WTC11 (cell line): ENCODE measurements at regions not wholly inside any gene's neighbourhood (a gene's known extent, or its start where the extent isn't known, plus 50 kb on each side); places are given as distances from the start of the nearest gene placed in this dataset.

Experiments used
- ESRRA ChIP-seq: sonication (generic); formaldehyde crosslinking; IDR thresholded peaks from 2 replicates; pipeline ENCODE4 v1.8.1; 2022; ENCODE audit warnings: mild to moderate bottlenecking, missing genetic modification reagents, borderline replicate concordance
- KAT7 ChIP-seq: sonication (generic); formaldehyde crosslinking; IDR thresholded peaks from 2 replicates; pipeline ENCODE4 v1.8.1; 2023; ENCODE audit warnings: missing genetic modification reagents, mild to moderate bottlenecking, borderline replicate concordance
- MXD4 ChIP-seq: fragments of 250-450 bp; sonication (Bioruptor Pico); IDR thresholded peaks from 2 replicates; pipeline ENCODE4 v1.8.0; 2021; ENCODE audit warnings: mild to moderate bottlenecking, moderate library complexity, borderline replicate concordance
- NR1H2 ChIP-seq: sonication (generic); formaldehyde crosslinking; IDR thresholded peaks from 2 replicates; pipeline ENCODE4 v1.9.0; 2021; ENCODE audit warnings: mild to moderate bottlenecking, moderate library complexity, missing genetic modification reagents
- SP1 ChIP-seq: sonication (generic); formaldehyde crosslinking; conservative IDR thresholded peaks from 2 replicates; pipeline ENCODE4 v1.8.1; 2022; ENCODE audit warnings: missing genetic modification reagents
- TCF7 ChIP-seq: sonication (generic); formaldehyde crosslinking; IDR thresholded peaks from 2 replicates; pipeline ENCODE4 v1.8.0; 2022; ENCODE audit warnings: mild to moderate bottlenecking, low read depth, missing genetic modification reagents, moderate library complexity
- ZNF232 ChIP-seq: sonication (generic); formaldehyde crosslinking; IDR thresholded peaks from 2 replicates; pipeline ENCODE4 v1.8.0; 2022; ENCODE audit warnings: mild to moderate bottlenecking, missing genetic modification reagents
- TF ChIP-seq, protein P1 (sequence below): sonication (generic); formaldehyde crosslinking; IDR thresholded peaks from 2 replicates; pipeline ENCODE4 v1.8.0; 2022; ENCODE audit warnings: mild to moderate bottlenecking, missing genetic modification reagents
- TF ChIP-seq, protein P2 (sequence below): fragments of 250-450 bp; sonication (Bioruptor Pico); IDR thresholded peaks from 2 replicates; pipeline ENCODE4 v1.9.0; 2021; ENCODE audit warnings: mild to moderate bottlenecking
- TF ChIP-seq, protein P3 (sequence below): fragments of 200-600 bp; IDR thresholded peaks from 2 replicates; pipeline ENCODE4 v1.8.0; 2022; ENCODE audit warnings: antibody characterized with exemption
- TF ChIP-seq, protein P4 (sequence below): sonication (generic); formaldehyde crosslinking; IDR thresholded peaks from 2 replicates; pipeline ENCODE4 v1.8.0; 2022; ENCODE audit warnings: mild to moderate bottlenecking, missing genetic modification reagents

DNA sequence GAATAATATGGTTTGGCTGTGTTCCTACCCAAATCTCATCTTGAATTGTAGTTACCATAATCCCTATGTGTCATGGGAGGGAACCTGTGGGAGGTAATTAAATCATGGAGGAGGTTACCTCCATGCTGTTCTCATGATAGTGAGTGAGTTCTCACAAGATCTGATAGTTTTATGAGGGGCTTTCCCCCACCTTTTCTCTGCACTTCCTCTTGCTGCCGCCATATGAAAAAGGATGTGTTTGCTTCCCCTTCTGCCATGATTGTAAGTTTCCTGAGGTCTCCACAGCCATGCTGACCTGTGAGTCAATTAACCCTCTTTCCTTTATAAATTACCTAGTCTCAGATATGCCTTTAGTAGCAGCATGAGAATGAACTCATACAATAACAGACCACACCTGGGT is 63.7 kb upstream of the PRR16 start:
- TF ChIP-seq, protein P1, sequence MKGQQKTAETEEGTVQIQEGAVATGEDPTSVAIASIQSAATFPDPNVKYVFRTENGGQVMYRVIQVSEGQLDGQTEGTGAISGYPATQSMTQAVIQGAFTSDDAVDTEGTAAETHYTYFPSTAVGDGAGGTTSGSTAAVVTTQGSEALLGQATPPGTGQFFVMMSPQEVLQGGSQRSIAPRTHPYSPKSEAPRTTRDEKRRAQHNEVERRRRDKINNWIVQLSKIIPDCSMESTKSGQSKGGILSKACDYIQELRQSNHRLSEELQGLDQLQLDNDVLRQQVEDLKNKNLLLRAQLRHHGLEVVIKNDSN = no peak
- TF ChIP-seq, protein P2, sequence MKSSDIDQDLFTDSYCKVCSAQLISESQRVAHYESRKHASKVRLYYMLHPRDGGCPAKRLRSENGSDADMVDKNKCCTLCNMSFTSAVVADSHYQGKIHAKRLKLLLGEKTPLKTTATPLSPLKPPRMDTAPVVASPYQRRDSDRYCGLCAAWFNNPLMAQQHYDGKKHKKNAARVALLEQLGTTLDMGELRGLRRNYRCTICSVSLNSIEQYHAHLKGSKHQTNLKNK (CRISPR knock-in tag) = no peak
- no peak for TF ChIP-seq KAT7 (CRISPR knock-in tag)
- TF ChIP-seq ESRRA (CRISPR knock-in tag) = no peak
- TF ChIP-seq, protein P3, sequence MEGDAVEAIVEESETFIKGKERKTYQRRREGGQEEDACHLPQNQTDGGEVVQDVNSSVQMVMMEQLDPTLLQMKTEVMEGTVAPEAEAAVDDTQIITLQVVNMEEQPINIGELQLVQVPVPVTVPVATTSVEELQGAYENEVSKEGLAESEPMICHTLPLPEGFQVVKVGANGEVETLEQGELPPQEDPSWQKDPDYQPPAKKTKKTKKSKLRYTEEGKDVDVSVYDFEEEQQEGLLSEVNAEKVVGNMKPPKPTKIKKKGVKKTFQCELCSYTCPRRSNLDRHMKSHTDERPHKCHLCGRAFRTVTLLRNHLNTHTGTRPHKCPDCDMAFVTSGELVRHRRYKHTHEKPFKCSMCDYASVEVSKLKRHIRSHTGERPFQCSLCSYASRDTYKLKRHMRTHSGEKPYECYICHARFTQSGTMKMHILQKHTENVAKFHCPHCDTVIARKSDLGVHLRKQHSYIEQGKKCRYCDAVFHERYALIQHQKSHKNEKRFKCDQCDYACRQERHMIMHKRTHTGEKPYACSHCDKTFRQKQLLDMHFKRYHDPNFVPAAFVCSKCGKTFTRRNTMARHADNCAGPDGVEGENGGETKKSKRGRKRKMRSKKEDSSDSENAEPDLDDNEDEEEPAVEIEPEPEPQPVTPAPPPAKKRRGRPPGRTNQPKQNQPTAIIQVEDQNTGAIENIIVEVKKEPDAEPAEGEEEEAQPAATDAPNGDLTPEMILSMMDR = no peak
- TF ChIP-seq TCF7 = no peak
- TF ChIP-seq NR1H2 (CRISPR knock-in tag) = no peak
- TF ChIP-seq ZNF232 (CRISPR knock-in tag) = no peak
- TF ChIP-seq SP1 (CRISPR knock-in tag) = no peak
- TF ChIP-seq, protein P4, sequence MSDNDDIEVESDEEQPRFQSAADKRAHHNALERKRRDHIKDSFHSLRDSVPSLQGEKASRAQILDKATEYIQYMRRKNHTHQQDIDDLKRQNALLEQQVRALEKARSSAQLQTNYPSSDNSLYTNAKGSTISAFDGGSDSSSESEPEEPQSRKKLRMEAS (CRISPR knock-in tag) = no peak
- TF ChIP-seq MXD4 (CRISPR knock-in tag) = no peak
